ENCODE measurements at regions not wholly inside any gene's neighbourhood (a gene's known extent, or its start where the extent isn't known, plus 50 kb on each side); places are given as distances from the start of the nearest gene placed in this dataset.

GRCh38 chr20:57913156-57913930 is 203.5 kb upstream of the PMEPA1 start (continued):
- no peak for TF ChIP-seq HSF1 (IDR thresholded peaks at IDR 0.05; ENCODE audit: low read depth, low read length)
- TF ChIP-seq KLF5 (IDR thresholded peaks at IDR 0.05; ENCODE audit: partially characterized antibody) = no peak
- TF ChIP-seq GATAD2B (conservative IDR thresholded peaks at IDR 0.05; ENCODE audit: low read depth) = no peak
- TF ChIP-seq RELA (IDR thresholded peaks at IDR 0.05; ENCODE audit: borderline replicate concordance, partially characterized antibody) = no peak

GRCh38 chr20:57912227-57912582 is 202.4 kb upstream of the PMEPA1 start:
- no peaks in the 10 kb centered on the region for H4K20me1 ChIP-seq (ENCODE audit: control insufficient read depth, insufficient read depth)
- FAIRE-seq (no peak), ATAC-seq (no peak), DNase-seq (ENCODE audit: low read depth, low spot score) (no peak)
- H3K27ac ChIP-seq (ENCODE audit: control insufficient read depth, insufficient read depth) = no peak overlapping the region
- H3K36me3 ChIP-seq (ENCODE audit: control insufficient read depth in 2 of 2, insufficient read depth in 2 of 2, low read length in 1 of 2) = no peaks in the 10 kb centered on the region
- no peaks in the 10 kb centered on the region for H3K4me1 ChIP-seq (ENCODE audit: control insufficient read depth, insufficient read depth, low read length)
- H2AFZ ChIP-seq (ENCODE audit: control insufficient read depth, low read depth, low read length) = no peak overlapping the region
- ChIA-PET CTCF (no interaction called here), POLR2A (no interaction called here), SMC1A (ENCODE audit: uncharacterized antibody, unreplicated experiment) (no interaction called here), RAD21 (ENCODE audit: unreplicated experiment) (no interaction called here)
- no peaks in the 10 kb centered on the region for H3K9me3 ChIP-seq (replicated peaks; ENCODE audit: control insufficient read depth, insufficient read depth, low read length)
- no peak overlapping the region for H3K9ac ChIP-seq (ENCODE audit: control insufficient read depth, insufficient read depth, low read length)
- no peak overlapping the region for H3K4me3 ChIP-seq
- intact Hi-C loops (cut with micrococcal nuclease; ENCODE audit: unreplicated experiment) = no loop called here
- peaks cover 0 to 1% of the 10 kb centered on the region in 2 experiments; a peak in 3 of 4 replicates for H3K27me3 ChIP-seq (replicated peaks in 1 of 2; ENCODE audit: control insufficient read depth in 2 of 2, insufficient read depth in 2 of 2, low read length in 1 of 2)
- in situ Hi-C loops (cut with MboI) = no loop called here
- no TSS peak for BruUV-seq (replicated peaks)
- no peaks in the 10 kb centered on the region for H3K79me2 ChIP-seq (ENCODE audit: control insufficient read depth, insufficient read depth, low read length)
- 16% methylated on average over 6 of the region's 6 CpGs for WGBS (ENCODE audit: insufficient coverage, insufficient replicate concordance, low lambda C conversion rate, missing lambda C conversion rate)
- no peak overlapping the region for H3K4me2 ChIP-seq (ENCODE audit: control insufficient read depth, insufficient read depth)
- no peak for TF ChIP-seq CBX5 (IDR thresholded peaks at IDR 0.05; ENCODE audit: low read depth)
- TF ChIP-seq TCF12 (IDR thresholded peaks at IDR 0.05; ENCODE audit: low read depth, low read length) = no peak
- TF ChIP-seq SKIL (IDR thresholded peaks at IDR 0.05; ENCODE audit: low read depth, poor library complexity, severe bottlenecking) = no peak
- no peak for TF ChIP-seq POU2F2 (IDR thresholded peaks at IDR 0.05; ENCODE audit: borderline replicate concordance, low read depth, low read length)
- TF ChIP-seq CBFB (IDR thresholded peaks at IDR 0.05; ENCODE audit: low read depth) = no peak
- TF ChIP-seq MEF2B (IDR thresholded peaks at IDR 0.05; ENCODE audit: partially characterized antibody, poor library complexity, severe bottlenecking) = no peak
- TF ChIP-seq GATAD2B (conservative IDR thresholded peaks at IDR 0.05; ENCODE audit: low read depth) = no peak
- no peak for TF ChIP-seq HSF1 (IDR thresholded peaks at IDR 0.05; ENCODE audit: low read depth, low read length)
- TF ChIP-seq CHD1 (IDR thresholded peaks at IDR 0.05; ENCODE audit: low read depth, low read length) = no peak
- no peak for TF ChIP-seq POLR2A (IDR thresholded peaks at IDR 0.05; ENCODE audit: low read depth, low read length)
- no peak for TF ChIP-seq EP300 (IDR thresholded peaks at IDR 0.05; ENCODE audit: borderline replicate concordance in 1 of 2, control insufficient read depth in 1 of 2, low read depth in 2 of 2, low read length in 2 of 2)
- no peak for TF ChIP-seq YBX1 (IDR thresholded peaks at IDR 0.05)
- no peak for TF ChIP-seq ZBED1 (IDR thresholded peaks at IDR 0.05; ENCODE audit: borderline replicate concordance)
- TF ChIP-seq TCF3 (IDR thresholded peaks at IDR 0.05; ENCODE audit: borderline replicate concordance, insufficient read depth, low read depth, low read length) = no peak
- TF ChIP-seq WRNIP1 (IDR thresholded peaks at IDR 0.05; ENCODE audit: borderline replicate concordance, low read depth, low read length) = no peak

All from GM12878 (cell line).